Ishikawa (cell line): ENCODE measurements at regions not wholly inside any gene's neighbourhood (a gene's known extent, or its start where the extent isn't known, plus 50 kb on each side); places are given as distances from the start of the nearest gene placed in this dataset.

Experiments used
- EP300 ChIP-seq: IDR thresholded peaks from 2 replicates; pipeline ENCODE4 v1.6.1; 2012; ENCODE audit warnings: borderline replicate concordance
- TF ChIP-seq, protein P1 (sequence below): IDR thresholded peaks from 2 replicates; pipeline ENCODE4 v1.6.1; 2012

DNA sequence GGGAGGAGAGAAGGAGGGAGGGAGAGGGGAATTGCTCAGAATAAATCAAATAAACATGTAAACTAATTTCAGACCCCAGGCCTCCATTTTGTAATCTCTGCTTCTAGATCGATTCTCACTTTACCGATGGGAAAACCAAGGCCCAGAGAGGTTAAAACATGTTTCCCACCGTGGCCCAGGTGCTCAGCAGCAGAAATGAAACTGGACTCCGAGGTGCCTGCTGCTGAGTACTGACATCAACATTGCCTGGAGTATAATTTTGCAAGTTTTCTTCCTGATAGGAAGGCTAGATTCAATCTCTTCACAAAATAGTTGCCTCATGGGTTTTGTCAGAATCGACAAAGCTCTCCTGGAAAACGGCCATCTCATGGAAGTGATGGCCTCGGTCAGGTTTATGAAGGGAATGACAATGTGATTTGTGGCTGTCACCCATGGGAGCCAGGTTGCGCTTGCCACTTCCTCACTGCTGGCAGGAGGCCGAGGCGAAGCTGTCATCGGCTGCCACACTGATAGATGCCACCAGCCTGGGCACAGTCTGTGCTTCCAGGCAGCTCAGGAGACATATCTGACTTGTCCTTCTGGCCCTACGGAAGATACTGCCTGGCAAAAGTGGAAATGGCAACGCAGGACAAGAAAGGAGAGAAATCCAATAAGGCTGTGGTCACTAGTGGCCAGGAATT lies 133.1 kb upstream of the LRRN1 start:
- TF ChIP-seq EP300: no peak
- TF ChIP-seq, protein P1, sequence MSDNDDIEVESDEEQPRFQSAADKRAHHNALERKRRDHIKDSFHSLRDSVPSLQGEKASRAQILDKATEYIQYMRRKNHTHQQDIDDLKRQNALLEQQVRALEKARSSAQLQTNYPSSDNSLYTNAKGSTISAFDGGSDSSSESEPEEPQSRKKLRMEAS: no peak
